GM19395 (cell line): ENCODE measurements at regions not wholly inside any gene's neighbourhood (a gene's known extent, or its start where the extent isn't known, plus 50 kb on each side); places are given as distances from the start of the nearest gene placed in this dataset.

Experiments used
- ATAC-seq: cut with Tn5 transposase; IDR thresholded peaks from one replicate; pipeline ENCODE4 v1.9.1; 2021; ENCODE audit warnings: mild to moderate bottlenecking, moderate library complexity; ENCODE audit not compliant: unreplicated experiment

DNA sequence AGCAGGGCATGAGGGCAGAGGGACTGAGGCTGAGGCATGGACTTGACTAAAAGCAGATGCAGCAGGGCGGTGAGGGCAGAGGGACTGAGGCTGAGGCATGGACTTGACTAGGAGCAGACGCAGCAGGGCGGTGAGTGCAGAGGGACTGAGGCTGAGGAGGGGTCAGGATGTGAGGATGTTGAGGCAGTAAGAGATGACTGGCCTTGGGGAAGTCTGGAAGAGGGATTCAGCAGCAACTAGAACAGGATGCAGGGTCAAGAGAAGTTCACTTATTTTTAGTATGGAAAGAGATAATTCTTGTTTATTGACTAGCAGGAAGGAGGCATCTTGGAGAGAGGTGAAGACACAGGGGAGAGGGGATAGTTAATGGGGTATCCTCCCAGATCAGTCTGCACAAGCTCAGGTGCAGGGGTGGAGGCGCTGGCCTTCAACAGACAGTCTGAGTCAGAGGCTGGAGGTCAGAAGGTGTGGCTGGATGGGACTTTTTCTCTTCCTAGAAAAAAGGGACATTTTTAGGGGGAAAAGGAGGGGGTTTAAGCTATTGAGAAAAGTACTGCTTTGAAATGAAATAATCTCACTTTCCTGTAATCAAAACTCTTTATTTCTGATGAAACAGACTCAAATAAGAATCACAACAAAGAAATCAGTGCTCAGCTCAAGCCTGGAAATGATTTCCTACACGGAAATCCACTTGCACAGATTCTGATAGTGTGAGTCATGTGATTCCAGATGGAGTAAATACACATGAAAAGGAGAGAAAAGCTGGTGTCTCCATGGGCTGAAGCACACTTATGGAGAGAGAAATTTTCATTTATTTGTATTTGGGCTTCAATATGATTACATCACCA is 130.9 kb downstream of the PALM2AKAP2 start:
- ATAC-seq: no peak

- no peak for ATAC-seq
These were observed 132.1 kb downstream of the PALM2AKAP2 start for GRCh38 chr9:109912082-109912582.

DNA sequence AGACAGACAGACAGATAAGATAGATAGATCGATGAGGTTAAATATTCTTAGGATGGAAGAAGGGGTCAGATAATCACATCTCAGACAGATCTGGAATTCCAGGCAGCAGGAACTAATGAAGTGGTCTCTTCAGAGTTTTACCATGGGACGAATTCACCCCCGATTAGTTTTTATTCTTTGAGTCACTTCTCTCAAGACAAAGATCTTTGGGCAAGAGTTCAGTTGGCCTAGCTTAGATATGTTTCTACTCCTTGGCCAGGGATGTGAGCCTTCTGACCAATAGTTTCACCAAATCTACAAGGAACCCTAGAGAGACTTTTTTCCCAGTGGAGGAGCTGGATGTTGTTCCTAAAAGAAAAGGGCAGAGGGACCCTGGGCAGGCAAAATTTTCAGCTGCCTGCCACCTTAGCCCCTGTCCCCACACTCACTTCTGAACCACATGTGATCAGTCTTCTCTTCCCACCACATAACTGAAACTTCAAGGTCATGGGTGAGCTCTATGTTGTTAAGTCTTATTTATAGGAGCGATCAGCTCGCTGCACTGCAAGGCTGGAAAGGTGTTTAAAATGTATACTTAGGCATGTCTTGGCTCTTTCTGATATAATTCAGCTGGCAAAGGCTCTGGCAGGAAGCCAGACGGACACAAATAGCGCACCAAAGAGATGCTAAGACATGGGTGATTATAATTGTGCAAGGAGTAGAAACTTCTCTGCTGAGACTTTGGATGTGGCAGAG is 132.9 kb downstream of the PALM2AKAP2 start:
- peak; percentile 44 for ATAC-seq

DNA sequence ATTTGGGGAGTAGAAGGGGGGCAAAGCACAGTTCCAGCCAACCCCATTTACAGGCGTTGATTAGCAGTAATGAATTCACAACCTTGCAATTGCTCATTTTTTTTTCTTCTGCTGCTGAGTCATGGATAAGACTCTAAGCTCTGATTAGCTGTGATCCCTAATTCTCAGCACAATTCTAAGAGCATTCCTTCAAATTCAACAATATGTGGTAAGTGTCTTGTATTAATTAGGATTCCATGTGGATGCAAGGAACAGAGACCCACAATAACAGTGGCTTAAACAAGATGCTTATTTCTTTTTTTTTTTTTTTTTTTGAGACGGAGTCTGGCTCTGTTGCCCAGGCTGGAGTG is 133.4 kb downstream of the PALM2AKAP2 start:
- ATAC-seq: no peak

DNA sequence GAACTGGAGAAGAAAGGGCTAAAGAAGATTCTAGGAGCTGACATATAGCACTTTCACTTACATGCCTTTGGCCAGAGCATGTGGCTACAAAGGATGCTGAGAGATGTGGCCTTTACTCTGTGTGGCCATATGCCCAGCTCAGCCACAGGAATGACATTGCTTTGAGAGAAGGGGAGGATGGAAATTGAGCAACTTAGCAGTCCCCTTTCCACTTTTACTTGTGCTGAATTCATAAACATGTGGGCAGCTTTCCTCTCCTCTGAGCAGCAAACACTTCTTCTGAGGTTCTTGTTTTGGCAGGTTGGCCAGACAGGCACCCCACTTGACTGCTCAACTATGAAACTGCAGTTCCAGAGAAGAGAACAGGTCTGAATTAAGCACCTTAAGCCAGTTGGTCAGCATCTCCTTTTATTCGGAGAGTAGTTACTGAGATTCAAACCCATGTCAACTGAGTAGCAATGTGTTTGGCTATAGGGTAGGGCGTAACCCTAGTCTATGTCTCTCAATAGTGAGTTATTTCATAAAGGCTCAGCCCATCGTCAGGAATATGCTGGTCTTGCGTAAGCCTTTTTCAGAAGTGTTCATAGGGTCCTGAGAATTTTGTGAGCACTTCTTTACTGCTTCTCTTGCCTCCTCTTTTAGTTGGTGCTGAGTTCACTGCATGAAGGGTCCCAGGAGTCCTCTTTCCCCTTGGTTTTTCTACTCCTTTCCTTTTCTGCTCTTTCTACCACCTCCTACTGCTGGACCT is 134.5 kb downstream of the PALM2AKAP2 start:
- peak; percentile 51 for ATAC-seq

DNA sequence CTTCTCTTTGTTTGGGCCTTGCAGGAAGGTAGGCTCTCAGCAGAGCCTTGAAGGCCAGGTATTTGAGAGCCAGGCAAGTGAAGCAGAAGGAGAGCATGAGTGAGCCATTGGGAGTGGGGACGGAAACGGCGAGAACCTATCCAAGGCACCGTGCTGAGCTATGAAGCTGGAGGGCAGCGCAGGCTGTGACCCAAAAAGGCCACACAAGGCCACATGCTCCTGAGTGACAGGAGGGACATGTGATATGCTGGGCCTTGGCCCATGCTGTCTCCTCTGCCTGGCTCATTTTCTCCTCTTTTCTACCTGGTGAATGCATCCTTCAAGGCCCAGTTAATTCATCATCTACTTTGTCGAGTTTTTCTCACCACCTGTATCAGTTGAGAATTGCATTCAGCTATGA is 136.3 kb downstream of the PALM2AKAP2 start:
- ATAC-seq: no peak

GRCh38 chr9:109918339-109919163 is 138.6 kb downstream of the PALM2AKAP2 start:
- peak; percentile 81 for ATAC-seq

DNA sequence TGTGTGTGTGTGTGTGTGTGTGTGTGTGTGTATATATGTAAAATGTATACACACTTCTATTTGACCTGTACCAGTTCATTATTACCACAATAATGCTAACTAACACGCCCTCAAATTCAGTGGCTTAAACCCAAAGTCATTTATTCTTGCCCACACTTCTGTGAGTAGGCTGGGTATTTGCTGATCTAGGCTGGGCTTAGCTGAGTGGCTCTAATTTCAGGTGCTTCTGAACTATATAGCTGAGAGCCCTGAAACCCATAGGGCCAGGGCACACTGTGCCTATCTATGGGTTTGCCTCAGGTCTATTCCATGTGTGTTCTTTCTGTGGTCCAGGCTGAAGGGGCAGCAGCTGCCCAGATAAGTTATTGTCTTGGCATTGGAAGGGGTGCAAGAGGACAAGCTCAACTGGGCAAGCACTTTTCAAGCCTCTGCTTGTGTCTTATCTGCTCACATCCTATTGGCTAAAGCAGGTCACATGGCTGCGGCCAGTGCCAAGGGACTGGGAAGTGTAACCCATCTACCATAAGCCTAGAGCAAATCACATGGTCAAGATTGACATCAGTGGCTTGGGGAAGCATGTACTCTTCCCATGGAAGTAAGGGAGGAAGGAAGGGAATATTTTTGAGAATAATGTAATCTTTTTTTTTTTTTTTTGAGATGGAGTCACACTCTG is 139.9 kb downstream of the PALM2AKAP2 start:
- no peak for ATAC-seq

GRCh38 chr9:109922617-109923470 is 142.8 kb downstream of the PALM2AKAP2 start:
- ATAC-seq: no peak

- no peak for ATAC-seq
These were observed 143.4 kb downstream of the PALM2AKAP2 start for GRCh38 chr9:109923471-109923760.

- ATAC-seq: no peak
These were observed 143.8 kb downstream of the PALM2AKAP2 start for GRCh38 chr9:109923806-109924205.

- no peak for ATAC-seq
These were observed 145.8 kb downstream of the PALM2AKAP2 start for GRCh38 chr9:109925799-109926198.

- no peak for ATAC-seq
These were observed 146.4 kb downstream of the PALM2AKAP2 start for GRCh38 chr9:109926421-109926869.

GRCh38 chr9:109931623-109932022 is 151.6 kb downstream of the PALM2AKAP2 start:
- no peak for ATAC-seq

DNA sequence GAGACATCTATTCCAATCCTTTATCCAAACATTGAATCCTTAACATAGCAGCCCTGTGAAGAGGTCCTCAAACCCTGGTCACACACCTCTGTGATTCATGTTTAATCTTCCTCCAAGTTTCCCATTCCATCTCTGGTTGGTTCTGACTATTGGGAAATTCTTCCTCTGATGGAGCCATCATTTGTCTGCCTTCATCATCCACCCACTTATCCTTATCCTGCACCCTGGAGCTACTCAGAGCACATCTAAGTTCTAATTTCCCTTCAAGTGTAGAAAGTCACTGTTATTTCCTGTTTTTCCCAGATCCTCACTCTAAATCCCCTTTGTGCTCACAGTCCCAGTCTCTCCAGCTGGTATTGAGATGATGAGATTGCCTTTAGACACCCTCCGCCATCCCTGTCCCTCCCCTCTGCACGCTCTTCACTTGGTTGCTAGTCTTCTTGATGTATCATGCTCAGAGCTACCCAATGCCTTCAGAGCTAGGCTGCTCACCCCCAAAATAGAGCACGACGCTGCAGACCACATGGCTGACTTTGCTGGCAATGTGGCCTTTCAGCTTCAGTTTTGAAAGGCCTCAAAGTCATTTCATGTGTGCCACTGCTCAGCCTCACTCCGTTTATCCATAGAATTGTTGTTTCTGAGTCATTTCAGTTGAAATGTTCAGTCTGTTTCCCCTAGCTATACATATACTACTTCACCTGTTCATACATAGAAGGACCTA is 154.3 kb downstream of the PALM2AKAP2 start:
- ATAC-seq: no peak

GRCh38 chr9:109934857-109935215 is 154.8 kb downstream of the PALM2AKAP2 start:
- no peak for ATAC-seq

- ATAC-seq: peak; percentile 68
These were observed 155.5 kb downstream of the PALM2AKAP2 start for GRCh38 chr9:109935406-109936087.

DNA sequence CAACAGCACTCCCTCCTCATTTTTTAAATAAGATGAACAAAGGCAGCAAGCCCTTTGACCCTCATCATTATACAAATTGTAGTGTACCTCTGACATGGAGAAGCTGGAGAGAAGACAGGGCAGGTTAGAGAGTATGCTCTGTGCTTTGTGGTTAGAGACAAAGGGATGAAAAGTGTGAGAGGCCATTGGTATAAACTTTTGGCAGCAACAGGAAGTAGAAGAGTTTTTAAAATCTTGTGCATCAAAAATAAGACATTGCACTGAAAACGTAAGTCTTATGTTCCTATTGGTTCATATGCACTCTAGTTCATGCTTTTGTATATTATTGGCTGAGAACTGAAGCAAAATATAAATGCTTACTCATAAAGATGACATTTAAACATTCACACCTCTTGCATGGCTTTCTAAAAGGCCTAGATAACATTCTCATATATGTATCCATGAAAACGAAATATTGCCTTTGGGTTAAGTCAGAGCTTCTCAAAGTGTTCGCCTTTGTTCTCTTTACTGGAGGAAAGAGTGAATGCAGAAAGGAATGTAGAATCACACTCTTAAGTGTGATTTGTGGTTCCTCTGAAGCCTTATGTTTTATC is 158.0 kb downstream of the PALM2AKAP2 start:
- no peak for ATAC-seq
